DMS153 treated with DMSO at 0.1 percent for 48 hours (cell line): ENCODE measurements at regions not wholly inside any gene's neighbourhood (a gene's known extent, or its start where the extent isn't known, plus 50 kb on each side); places are given as distances from the start of the nearest gene placed in this dataset.
A peak's percentile ranks its signal among the peaks of the same experiment; 100 is the strongest.

Experiments
- DNase-seq: peaks from one replicate; lab custom pipeline; 2025; ENCODE audit not compliant: unreplicated experiment; lab: John Stamatoyannopoulos, UW

GRCh38 chr12:107318806-107319532, 225.6 kb upstream of the CRY1 start:
- no peak for DNase-seq

GRCh38 chr12:107319533-107320032, 226.2 kb upstream of the CRY1 start:
- DNase-seq, result peak; percentile 16

- DNase-seq, result peak; percentile 30
Measured at GRCh38 chr12:107320033-107320928, 226.9 kb upstream of the CRY1 start.

- DNase-seq, result peak; percentile 38
Measured at GRCh38 chr12:107320929-107321631, 227.7 kb upstream of the CRY1 start.

GRCh38 chr12:107322063-107322462, 228.7 kb upstream of the CRY1 start:
- DNase-seq, result no peak

- no peak for DNase-seq
Measured at GRCh38 chr12:107325075-107325608, 231.8 kb upstream of the CRY1 start.

- no peak for DNase-seq
Measured at GRCh38 chr12:107326237-107326636, 232.9 kb upstream of the CRY1 start.

GRCh38 chr12:107327651-107328182, 234.4 kb upstream of the CRY1 start:
- no peak for DNase-seq

- no peak for DNase-seq
Measured at GRCh38 chr12:107328442-107329133, 235.2 kb upstream of the CRY1 start.

- DNase-seq, result no peak
Measured at GRCh38 chr12:107329569-107330324, 236.4 kb upstream of the CRY1 start.

GRCh38 chr12:107330831-107331431, 237.6 kb upstream of the CRY1 start:
- DNase-seq, result no peak

GRCh38 chr12:107331471-107331870, 238.1 kb upstream of the CRY1 start:
- DNase-seq, result no peak

GRCh38 chr12:107331912-107332311, 238.6 kb upstream of the CRY1 start:
- no peak for DNase-seq

GRCh38 chr12:107332743-107333142, 239.4 kb upstream of the CRY1 start:
- no peak for DNase-seq

GRCh38 chr12:107335802-107336570, 242.6 kb upstream of the CRY1 start:
- no peak for DNase-seq

- no peak for DNase-seq
Measured at GRCh38 chr12:107336695-107337094, 243.3 kb upstream of the CRY1 start.

- DNase-seq, result no peak
Measured at GRCh38 chr12:107337346-107338095, 244.2 kb upstream of the CRY1 start.

- DNase-seq, result no peak
Measured at GRCh38 chr12:107339487-107339886, 246.1 kb upstream of the CRY1 start.
